ENCODE measurements at regions not wholly inside any gene's neighbourhood (a gene's known extent, or its start where the extent isn't known, plus 50 kb on each side); places are given as distances from the start of the nearest gene placed in this dataset.

- no peaks in the 10 kb centered on the region for H3K9me3 Mint-ChIP-seq
- no peaks in the 10 kb centered on the region for H3K36me3 Mint-ChIP-seq (ENCODE audit: low read depth)
- H3K4me1 ChIP-seq (ENCODE audit: control insufficient read depth, insufficient read depth, low read length): no peaks in the 10 kb centered on the region
- no peaks in the 10 kb centered on the region for H3K27me3 Mint-ChIP-seq (ENCODE audit: insufficient read depth)
- H3K27ac ChIP-seq (ENCODE audit: low read depth, low read length): no peak overlapping the region
- DNase-seq: no peak
- no peaks in the 10 kb centered on the region for H3K36me3 ChIP-seq (ENCODE audit: control insufficient read depth, insufficient read depth, low read length)
- H3K9ac ChIP-seq (ENCODE audit: extremely low read depth, low read length, poor library complexity, severe bottlenecking): no peak overlapping the region
- H3K4me1 Mint-ChIP-seq: no peaks in the 10 kb centered on the region
- TF ChIP-seq, protein P1, sequence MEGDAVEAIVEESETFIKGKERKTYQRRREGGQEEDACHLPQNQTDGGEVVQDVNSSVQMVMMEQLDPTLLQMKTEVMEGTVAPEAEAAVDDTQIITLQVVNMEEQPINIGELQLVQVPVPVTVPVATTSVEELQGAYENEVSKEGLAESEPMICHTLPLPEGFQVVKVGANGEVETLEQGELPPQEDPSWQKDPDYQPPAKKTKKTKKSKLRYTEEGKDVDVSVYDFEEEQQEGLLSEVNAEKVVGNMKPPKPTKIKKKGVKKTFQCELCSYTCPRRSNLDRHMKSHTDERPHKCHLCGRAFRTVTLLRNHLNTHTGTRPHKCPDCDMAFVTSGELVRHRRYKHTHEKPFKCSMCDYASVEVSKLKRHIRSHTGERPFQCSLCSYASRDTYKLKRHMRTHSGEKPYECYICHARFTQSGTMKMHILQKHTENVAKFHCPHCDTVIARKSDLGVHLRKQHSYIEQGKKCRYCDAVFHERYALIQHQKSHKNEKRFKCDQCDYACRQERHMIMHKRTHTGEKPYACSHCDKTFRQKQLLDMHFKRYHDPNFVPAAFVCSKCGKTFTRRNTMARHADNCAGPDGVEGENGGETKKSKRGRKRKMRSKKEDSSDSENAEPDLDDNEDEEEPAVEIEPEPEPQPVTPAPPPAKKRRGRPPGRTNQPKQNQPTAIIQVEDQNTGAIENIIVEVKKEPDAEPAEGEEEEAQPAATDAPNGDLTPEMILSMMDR (conservative IDR thresholded peaks at IDR 0.05): no peak
- H3K4me3 ChIP-seq (ENCODE audit: low read length): no peak overlapping the region
- no peak overlapping the region for H3K27ac Mint-ChIP-seq
- H3K9me3 ChIP-seq (ENCODE audit: control insufficient read depth, low read length): no peaks in the 10 kb centered on the region
- H3K4me3 Mint-ChIP-seq: no peak overlapping the region
- no peaks in the 10 kb centered on the region for H3K27me3 ChIP-seq (ENCODE audit: control insufficient read depth, insufficient read depth, low read length, poor library complexity, severe bottlenecking)
Measured at GRCh38 chr6:140178935-140179334, 804.5 kb upstream of the CITED2 start.

- Histone ChIP-seq H3K36me3 (ENCODE audit: control insufficient read depth, insufficient read depth, low read length) (no peaks in the 10 kb centered on the region), H3K9ac (ENCODE audit: extremely low read depth, low read length, poor library complexity, severe bottlenecking) (no peak overlapping the region), H3K27ac (ENCODE audit: low read depth, low read length) (no peak overlapping the region), H3K9me3 (ENCODE audit: control insufficient read depth, low read length) (no peaks in the 10 kb centered on the region), H3K4me1 (ENCODE audit: control insufficient read depth, insufficient read depth, low read length) (no peaks in the 10 kb centered on the region), H3K4me3 (ENCODE audit: low read length) (no peak overlapping the region), H3K27me3 (ENCODE audit: control insufficient read depth, insufficient read depth, low read length, poor library complexity, severe bottlenecking) (no peaks in the 10 kb centered on the region)
- H3K4me3 Mint-ChIP-seq: no peak overlapping the region
- DNase-seq: no peak
- no peaks in the 10 kb centered on the region for H3K27me3 Mint-ChIP-seq (ENCODE audit: insufficient read depth)
- H3K9me3 Mint-ChIP-seq: no peaks in the 10 kb centered on the region
- TF ChIP-seq, protein P1 (conservative IDR thresholded peaks at IDR 0.05): no peak
- 71% methylated on average over 1 of the region's 1 CpG; no CpG with 5 or more reads in 1 of the 2 experiments for WGBS, 2 experiments (ENCODE audit: insufficient coverage in 1 of 2, insufficient read length in 1 of 2)
- H3K27ac Mint-ChIP-seq: no peak overlapping the region
- H3K4me1 Mint-ChIP-seq: no peaks in the 10 kb centered on the region
- H3K36me3 Mint-ChIP-seq (ENCODE audit: low read depth): no peaks in the 10 kb centered on the region
Measured at GRCh38 chr6:140178520-140178919, 804.1 kb upstream of the CITED2 start.

DNA sequence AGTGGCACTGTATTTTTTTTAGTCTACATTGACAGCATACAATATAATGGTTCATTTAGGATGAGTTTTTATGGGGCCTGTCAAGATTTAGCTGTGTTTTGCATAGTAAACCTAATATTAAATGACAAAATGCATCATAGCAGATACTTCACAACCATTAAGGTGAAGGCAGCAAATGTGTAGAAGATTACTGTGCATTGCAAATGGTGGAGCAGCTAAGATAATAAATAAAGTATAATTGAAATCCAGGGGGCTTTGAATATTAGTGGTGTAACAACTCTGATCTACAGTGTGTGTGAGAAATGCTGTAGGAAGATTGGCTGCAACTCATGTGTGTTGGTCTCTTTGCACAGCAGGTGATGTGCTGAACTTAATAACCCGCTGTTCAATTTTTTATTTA lies 801.9 kb upstream of the CITED2 start:
- H3K27me3 Mint-ChIP-seq (ENCODE audit: insufficient read depth): no peaks in the 10 kb centered on the region

More for the DNA sequence above, 801.9 kb upstream of the CITED2 start:
- TF ChIP-seq, protein P1 (conservative IDR thresholded peaks at IDR 0.05): no peak
- H3K9me3 ChIP-seq (ENCODE audit: control insufficient read depth, low read length): no peaks in the 10 kb centered on the region
- no peaks in the 10 kb centered on the region for H3K27me3 ChIP-seq (ENCODE audit: control insufficient read depth, insufficient read depth, low read length, poor library complexity, severe bottlenecking)
- H3K9ac ChIP-seq (ENCODE audit: extremely low read depth, low read length, poor library complexity, severe bottlenecking): no peak overlapping the region
- Mint-ChIP-seq H3K36me3 (ENCODE audit: low read depth) (peaks cover 7% of the 10 kb centered on the region), H3K9me3 (peaks cover 10% of the 10 kb centered on the region), H3K4me3 (no peak overlapping the region), H3K27ac (no peak overlapping the region), H3K4me1 (no peaks in the 10 kb centered on the region)
- 80 to 97% methylated on average over 1 of the region's 1 CpG for WGBS, 2 experiments (ENCODE audit: insufficient coverage in 1 of 2, insufficient read length in 1 of 2)
- H3K4me3 ChIP-seq (ENCODE audit: low read length): no peak overlapping the region
- DNase-seq: no peak
- H3K4me1 ChIP-seq (ENCODE audit: control insufficient read depth, insufficient read depth, low read length): no peaks in the 10 kb centered on the region
- H3K36me3 ChIP-seq (ENCODE audit: control insufficient read depth, insufficient read depth, low read length): no peaks in the 10 kb centered on the region
- no peak overlapping the region for H3K27ac ChIP-seq (ENCODE audit: low read depth, low read length)

Measured in endodermal cell (in vitro differentiated cells).